ENCODE measurements at regions not wholly inside any gene's neighbourhood (a gene's known extent, or its start where the extent isn't known, plus 50 kb on each side); places are given as distances from the start of the nearest gene placed in this dataset.
"Not testable (repeated sequence)": the region's sequence is repeated elsewhere in the genome, so short reads cannot be mapped to it uniquely, and the experiment has no call there.

DNA sequence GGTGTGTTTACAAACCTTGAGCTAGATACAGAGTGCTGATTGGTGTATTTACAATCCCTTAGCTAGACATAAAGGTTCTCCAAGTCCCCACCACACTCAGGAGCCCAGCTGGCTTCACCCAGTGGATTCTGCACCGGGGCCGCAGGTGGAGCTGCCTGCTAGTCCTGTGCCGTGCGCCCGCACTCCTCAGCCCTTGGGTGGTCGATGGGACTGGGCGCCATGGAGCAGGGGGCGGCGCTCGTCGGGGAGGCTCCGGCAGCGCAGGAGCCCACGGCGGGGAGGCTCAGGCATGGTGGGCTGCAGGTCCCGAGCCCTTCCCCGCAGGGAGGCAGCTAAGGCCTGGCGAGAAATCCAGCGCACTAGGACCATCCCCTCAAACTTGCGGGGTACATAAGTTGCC is 124.2 kb upstream of the EEF2KMT start:
- CTCF ChIA-PET; intact Hi-C loops (cut with micrococcal nuclease): not testable (repeated sequence)

More for the DNA sequence above, 124.2 kb upstream of the EEF2KMT start:
- H3K4me1 ChIP-seq (ENCODE audit: control insufficient read depth, insufficient read depth, low read length); H3K9me1 ChIP-seq (ENCODE audit: insufficient read depth, low read length); H4K5ac ChIP-seq (ENCODE audit: low read depth, low read length); H2AK5ac ChIP-seq (ENCODE audit: low read depth, low read length); H2BK15ac ChIP-seq (ENCODE audit: low read depth, low read length); ATAC-seq (ENCODE audit: low read depth); H2BK20ac ChIP-seq (ENCODE audit: low read depth, low read length); H4K20me1 ChIP-seq (ENCODE audit: insufficient read depth, low read length); DNase-seq; H3K36me3 ChIP-seq (ENCODE audit: control insufficient read depth, insufficient read depth, low read length); H3K23ac ChIP-seq (ENCODE audit: low read depth, low read length); in situ Hi-C loops (cut with MboI; ENCODE audit: low sequenced_read_pairs); H3K79me1 ChIP-seq (ENCODE audit: low read depth in 1 of 2, low read length in 2 of 2); H3K27me3 ChIP-seq (ENCODE audit: control insufficient read depth, insufficient read depth, low read length); H4K8ac ChIP-seq (ENCODE audit: low read depth in 2 of 2, low read length in 2 of 2); H2BK5ac ChIP-seq (ENCODE audit: low read depth, low read length, poor library complexity, severe bottlenecking); dilution Hi-C loops (cut with HindIII; ENCODE audit: low sequenced_read_pairs, unreplicated experiment); POLR2A ChIA-PET (ENCODE audit: unreplicated experiment); H2AK9ac ChIP-seq (replicated peaks; ENCODE audit: low read depth, low read length, poor library complexity); H3K56ac ChIP-seq (ENCODE audit: extremely low read depth, insufficient read depth, low read length); H2BK120ac ChIP-seq (ENCODE audit: low read depth, low read length); H3K18ac ChIP-seq (ENCODE audit: low read depth, low read length); H3K14ac ChIP-seq (replicated peaks; ENCODE audit: low read depth, low read length); H4K91ac ChIP-seq (ENCODE audit: insufficient read depth, low read depth, low read length); H2AFZ ChIP-seq (replicated peaks; ENCODE audit: low read length, poor library complexity); H3K4me2 ChIP-seq (ENCODE audit: low read depth, low read length); BruUV-seq (replicated peaks); H3K27ac ChIP-seq (ENCODE audit: insufficient read depth, low read length); H3K4ac ChIP-seq (ENCODE audit: low read depth, low read length); H3K9ac ChIP-seq (ENCODE audit: low read depth, low read length); H3K4me3 ChIP-seq (ENCODE audit: insufficient read depth, low read depth, low read length): not testable (repeated sequence)
- no CpG with 5 or more reads among the region's 20 CpGs for WGBS, 2 experiments (ENCODE audit: extremely low coverage in 2 of 2, insufficient read length in 1 of 2)
- H3K9me3 ChIP-seq (ENCODE audit: control insufficient read depth, insufficient read depth, low read length): peaks cover 11% of the 10 kb centered on the region
